HG03565 (cell line): ENCODE measurements at regions not wholly inside any gene's neighbourhood (a gene's known extent, or its start where the extent isn't known, plus 50 kb on each side); places are given as distances from the start of the nearest gene placed in this dataset.

ENCODE experiments used
- ATAC-seq: cut with Tn5 transposase; IDR thresholded peaks from one replicate; pipeline ENCODE4 v1.9.1; 2021; ENCODE audit warnings: mild to moderate bottlenecking, moderate library complexity; ENCODE audit not compliant: unreplicated experiment

- no peak for ATAC-seq
Measured at GRCh38 chr20:10724449-10725173, 50.8 kb upstream of the JAG1 start.

GRCh38 chr20:10728873-10729670 lies 55.3 kb upstream of the JAG1 start:
- no peak for ATAC-seq

GRCh38 chr20:10729785-10730184 lies 56.0 kb upstream of the JAG1 start:
- ATAC-seq: no peak

GRCh38 chr20:10730629-10731183 lies 56.9 kb upstream of the JAG1 start:
- ATAC-seq: no peak

- no peak for ATAC-seq
Measured at GRCh38 chr20:10731190-10731965, 57.6 kb upstream of the JAG1 start.

- no peak for ATAC-seq
Measured at GRCh38 chr20:10733122-10733521, 59.3 kb upstream of the JAG1 start.

GRCh38 chr20:10735195-10735949 lies 61.6 kb upstream of the JAG1 start:
- no peak for ATAC-seq

- no peak for ATAC-seq
Measured at GRCh38 chr20:10739134-10739533, 65.3 kb upstream of the JAG1 start.

- ATAC-seq: no peak
Measured at GRCh38 chr20:10739566-10739965, 65.8 kb upstream of the JAG1 start.

GRCh38 chr20:10741060-10741459 lies 67.3 kb upstream of the JAG1 start:
- no peak for ATAC-seq

GRCh38 chr20:10745790-10746189 lies 72.0 kb upstream of the JAG1 start:
- ATAC-seq: no peak

- no peak for ATAC-seq
Measured at GRCh38 chr20:10747019-10747418, 73.2 kb upstream of the JAG1 start.

GRCh38 chr20:10749084-10749483 lies 75.3 kb upstream of the JAG1 start:
- ATAC-seq: no peak

GRCh38 chr20:10752206-10752605 lies 78.4 kb upstream of the JAG1 start:
- ATAC-seq: no peak

GRCh38 chr20:10754824-10755223 lies 81.0 kb upstream of the JAG1 start:
- ATAC-seq: no peak

GRCh38 chr20:10758446-10758845 lies 84.6 kb upstream of the JAG1 start:
- no peak for ATAC-seq

GRCh38 chr20:10761232-10761631 lies 87.4 kb upstream of the JAG1 start:
- ATAC-seq: no peak

- ATAC-seq: no peak
Measured at GRCh38 chr20:10761786-10762185, 88.0 kb upstream of the JAG1 start.

GRCh38 chr20:10762216-10762615 lies 88.4 kb upstream of the JAG1 start:
- no peak for ATAC-seq

GRCh38 chr20:10763112-10763511 lies 89.3 kb upstream of the JAG1 start:
- no peak for ATAC-seq

GRCh38 chr20:10769700-10770099 lies 95.9 kb upstream of the JAG1 start:
- ATAC-seq: no peak
